GM23248 (cell line): ENCODE measurements at regions not wholly inside any gene's neighbourhood (a gene's known extent, or its start where the extent isn't known, plus 50 kb on each side); places are given as distances from the start of the nearest gene placed in this dataset.

Experiments
- EZH2 ChIP-seq: fragments of 200-600 bp; sonication (generic); IDR thresholded peaks from 2 replicates; pipeline ENCODE4 v1.6.1; 2018; ENCODE audit warnings: antibody characterized with exemption, mild to moderate bottlenecking; ENCODE audit not compliant: insufficient read depth, poor library complexity, severe bottlenecking
- EZH2phosphoT487 ChIP-seq: fragments of 200-600 bp; sonication (generic); IDR thresholded peaks from 2 replicates; pipeline ENCODE4 v1.6.1; 2018; ENCODE audit warnings: antibody characterized with exemption, moderate library complexity, mild to moderate bottlenecking, low read depth; ENCODE audit not compliant: insufficient read depth

- TF ChIP-seq EZH2 (no peak), EZH2phosphoT487 (no peak)
Measured at GRCh38 chr10:104589871-104590270, 51.2 kb upstream of the SORCS3 start.
